ENCODE measurements at regions not wholly inside any gene's neighbourhood (a gene's known extent, or its start where the extent isn't known, plus 50 kb on each side); places are given as distances from the start of the nearest gene placed in this dataset.
"Not testable (repeated sequence)": the region's sequence is repeated elsewhere in the genome, so short reads cannot be mapped to it uniquely, and the experiment has no call there.

GRCh38 chr15:98080791-98081190 lies 120.3 kb downstream of the ARRDC4 start:
- intact Hi-C loops (cut with DNase I): loop anchor here (5.0 kb wide), 1 partner anchor 173 kb away; no protein-coding TSS in a partner anchor
- TF ChIP-seq CTCF (IDR thresholded peaks at IDR 0.05) (no peak), POLR2A (IDR thresholded peaks at IDR 0.05) (no peak)
- Histone ChIP-seq H3K4me1 (no peaks in the 10 kb centered on the region), H3K27ac (no peak overlapping the region), H3K36me3 (no peaks in the 10 kb centered on the region), H3K4me3 (no peak overlapping the region), H3K27me3 (no peaks in the 10 kb centered on the region), H3K9me3 (no peaks in the 10 kb centered on the region)
- DNase-seq (no peak), ATAC-seq (peak in 1 of 4 donors; percentile 34)
- WGBS (ENCODE audit: insufficient coverage, low coverage, low lambda C conversion rate, missing lambda C conversion rate): 54% methylated on average over 2 of the region's 2 CpGs

- no peaks in the 10 kb centered on the region for H3K4me1 ChIP-seq
- intact Hi-C loops (cut with DNase I): loop anchor here (5.0 kb wide), 1 partner anchor 176 kb away; no protein-coding TSS in a partner anchor
- DNase-seq (no peak), ATAC-seq (no peak)
- no peaks in the 10 kb centered on the region for H3K27me3 ChIP-seq
- no peak for TF ChIP-seq POLR2A (IDR thresholded peaks at IDR 0.05)
- TF ChIP-seq CTCF (IDR thresholded peaks at IDR 0.05): no peak
- H3K9me3 ChIP-seq: no peaks in the 10 kb centered on the region
- H3K36me3 ChIP-seq: no peaks in the 10 kb centered on the region
- H3K4me3 ChIP-seq: no peak overlapping the region
- H3K27ac ChIP-seq: no peak overlapping the region
- WGBS (ENCODE audit: insufficient coverage, low coverage, low lambda C conversion rate, missing lambda C conversion rate): 58% methylated on average over 8 of the region's 14 CpGs
Observed at GRCh38 chr15:98083203-98083910, 122.9 kb downstream of the ARRDC4 start.

- Histone ChIP-seq H3K27me3 (no peaks in the 10 kb centered on the region), H3K9me3 (no peaks in the 10 kb centered on the region), H3K4me3 (no peak overlapping the region), H3K36me3 (no peaks in the 10 kb centered on the region), H3K4me1 (no peaks in the 10 kb centered on the region), H3K27ac (no peak overlapping the region)
- intact Hi-C loops (cut with DNase I): no loop called here
- DNase-seq (peak in 1 of 3 donors; percentile 54), ATAC-seq (peak; percentile 62 to 71 (median 70))
- TF ChIP-seq CTCF (IDR thresholded peaks at IDR 0.05) (peak; percentile 68 to 80 (median 76)), POLR2A (IDR thresholded peaks at IDR 0.05) (no peak)
- 3% methylated on average over 2 of the region's 2 CpGs for WGBS (ENCODE audit: insufficient coverage, low coverage, low lambda C conversion rate, missing lambda C conversion rate)
Observed at GRCh38 chr15:98085003-98085639, 124.6 kb downstream of the ARRDC4 start.

- H3K27me3 ChIP-seq: not testable (repeated sequence)
Observed at GRCh38 chr15:98088307-98088945, 127.9 kb downstream of the ARRDC4 start.

GRCh38 chr15:98089352-98089751 lies 128.8 kb downstream of the ARRDC4 start:
- H3K4me1 ChIP-seq; H3K36me3 ChIP-seq; H3K27ac ChIP-seq; DNase-seq; H3K4me3 ChIP-seq; H3K27me3 ChIP-seq; H3K9me3 ChIP-seq; intact Hi-C loops (cut with DNase I); ATAC-seq: not testable (repeated sequence)
- 81% methylated on average over 3 of the region's 9 CpGs for WGBS (ENCODE audit: insufficient coverage, low coverage, low lambda C conversion rate, missing lambda C conversion rate)

More at GRCh38 chr15:98088307-98088945, 127.9 kb downstream of the ARRDC4 start:
- H3K4me3 ChIP-seq; H3K4me1 ChIP-seq; H3K9me3 ChIP-seq; H3K36me3 ChIP-seq; intact Hi-C loops (cut with DNase I); H3K27ac ChIP-seq; DNase-seq: not testable (repeated sequence)
- ATAC-seq: peak; percentile 40 to 87 (median 56)
- WGBS (ENCODE audit: insufficient coverage, low coverage, low lambda C conversion rate, missing lambda C conversion rate): 82% methylated on average over 19 of the region's 35 CpGs

- H3K27me3 ChIP-seq; intact Hi-C loops (cut with DNase I); H3K27ac ChIP-seq; ATAC-seq; H3K4me1 ChIP-seq; H3K4me3 ChIP-seq; H3K36me3 ChIP-seq; DNase-seq; H3K9me3 ChIP-seq: not testable (repeated sequence)
- WGBS (ENCODE audit: insufficient coverage, low coverage, low lambda C conversion rate, missing lambda C conversion rate): 31% methylated on average over 2 of the region's 2 CpGs
Observed at GRCh38 chr15:98097986-98098385, 137.5 kb downstream of the ARRDC4 start.

- H3K27me3 ChIP-seq; H3K27ac ChIP-seq; H3K9me3 ChIP-seq; H3K4me3 ChIP-seq; intact Hi-C loops (cut with DNase I); DNase-seq; H3K4me1 ChIP-seq; H3K36me3 ChIP-seq; ATAC-seq: not testable (repeated sequence)
- WGBS (ENCODE audit: insufficient coverage, low coverage, low lambda C conversion rate, missing lambda C conversion rate): 53% methylated on average over 6 of the region's 6 CpGs
Observed at GRCh38 chr15:98100606-98101005, 140.1 kb downstream of the ARRDC4 start.
